GM18870 (cell line): ENCODE measurements at regions not wholly inside any gene's neighbourhood (a gene's known extent, or its start where the extent isn't known, plus 50 kb on each side); places are given as distances from the start of the nearest gene placed in this dataset.
"Not testable (repeated sequence)": the region's sequence is repeated elsewhere in the genome, so short reads cannot be mapped to it uniquely, and the experiment has no call there.

Experiments used
- ATAC-seq: cut with Tn5 transposase; IDR thresholded peaks from one replicate; pipeline ENCODE4 v1.9.1; 2021; ENCODE audit warnings: moderate library complexity; ENCODE audit not compliant: unreplicated experiment

DNA sequence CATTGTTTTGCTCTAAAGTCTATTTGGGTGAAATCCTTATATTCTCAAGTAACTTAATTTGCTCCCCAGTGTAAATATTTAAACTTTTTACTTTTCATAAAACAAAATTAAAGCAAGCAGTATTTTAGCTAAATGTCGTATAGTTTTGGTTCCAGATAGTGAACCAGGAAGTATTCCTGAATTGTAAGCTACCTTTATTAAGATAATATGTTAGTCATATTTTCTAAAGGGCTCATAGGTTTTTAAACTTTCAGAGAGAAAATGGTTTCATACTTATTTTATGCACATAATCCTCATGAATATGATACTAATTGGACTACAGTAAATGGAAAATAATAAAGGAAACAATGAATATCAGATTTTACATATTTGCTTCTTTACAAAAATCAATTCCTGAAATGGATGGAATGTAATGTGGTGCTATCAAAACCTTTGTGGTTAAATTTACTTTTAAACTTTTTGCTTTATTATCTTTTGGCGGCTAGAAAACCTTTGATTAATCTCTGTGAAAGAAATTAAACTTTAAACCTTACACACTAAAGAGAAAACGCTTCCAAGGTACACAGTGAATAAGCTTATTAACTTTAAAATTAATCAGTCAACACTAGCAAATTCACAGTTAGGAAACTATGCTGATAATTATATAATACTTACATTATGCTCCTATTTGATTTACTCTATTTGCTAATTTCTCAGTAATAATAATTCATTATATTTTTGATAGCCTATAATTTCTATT lies 76.6 kb upstream of the RHOBTB1 start:
- no peak for ATAC-seq

DNA sequence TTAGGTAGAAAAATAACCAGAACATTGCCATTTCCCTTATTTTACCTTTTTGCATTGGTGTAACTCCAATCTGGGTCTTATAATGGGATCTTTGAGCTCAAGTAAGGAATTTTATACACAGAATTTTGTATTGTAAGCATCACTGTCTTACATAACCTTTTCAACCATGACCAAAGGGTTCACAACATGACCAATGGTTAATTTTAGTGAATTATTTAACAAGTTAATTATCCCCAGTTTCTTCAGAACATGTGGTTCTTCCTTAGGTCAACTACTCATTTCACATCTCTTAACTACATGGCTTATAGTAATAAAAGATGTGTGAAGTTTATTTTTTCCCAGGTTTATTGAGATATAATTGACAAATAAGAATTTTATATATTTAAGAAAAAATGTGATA lies 74.2 kb upstream of the RHOBTB1 start:
- no peak for ATAC-seq

DNA sequence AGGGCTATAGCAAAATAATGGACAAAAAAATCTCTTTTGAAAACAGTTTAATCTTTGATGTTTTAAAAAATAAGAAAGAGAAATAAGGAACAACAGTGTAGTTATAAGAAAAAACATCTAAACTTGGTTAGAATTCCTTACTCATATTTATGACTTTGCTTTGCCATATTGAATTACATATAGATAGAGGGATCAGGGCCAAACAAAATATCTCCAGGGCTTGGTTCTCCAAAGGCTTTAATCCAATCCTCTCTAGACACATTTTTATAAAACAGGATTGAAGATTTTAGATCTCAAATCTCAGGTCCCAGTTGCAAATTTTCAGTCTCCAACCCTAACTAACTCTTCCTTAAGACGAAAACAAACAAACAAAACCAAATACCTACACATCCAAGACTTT lies 72.6 kb upstream of the RHOBTB1 start:
- no peak for ATAC-seq

DNA sequence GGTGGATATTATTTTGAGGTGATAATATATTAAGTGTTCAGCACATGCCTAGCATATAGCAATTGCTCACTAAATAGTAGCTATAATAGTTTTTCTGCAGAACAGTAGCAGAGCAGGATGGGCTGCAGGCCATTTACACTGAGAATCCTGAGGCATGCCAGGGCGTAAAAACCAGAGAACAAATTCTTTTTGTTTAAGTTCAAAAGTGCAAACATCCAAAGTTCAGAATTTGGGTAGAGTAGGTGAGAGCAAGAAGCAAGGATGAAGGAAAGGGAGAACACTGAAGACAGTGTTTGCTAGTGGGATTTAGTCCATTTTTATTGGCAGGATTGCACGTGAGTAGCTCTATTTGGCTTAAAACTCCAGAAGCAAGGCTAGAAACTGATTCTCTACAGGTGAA lies 72.0 kb upstream of the RHOBTB1 start:
- ATAC-seq = no peak

DNA sequence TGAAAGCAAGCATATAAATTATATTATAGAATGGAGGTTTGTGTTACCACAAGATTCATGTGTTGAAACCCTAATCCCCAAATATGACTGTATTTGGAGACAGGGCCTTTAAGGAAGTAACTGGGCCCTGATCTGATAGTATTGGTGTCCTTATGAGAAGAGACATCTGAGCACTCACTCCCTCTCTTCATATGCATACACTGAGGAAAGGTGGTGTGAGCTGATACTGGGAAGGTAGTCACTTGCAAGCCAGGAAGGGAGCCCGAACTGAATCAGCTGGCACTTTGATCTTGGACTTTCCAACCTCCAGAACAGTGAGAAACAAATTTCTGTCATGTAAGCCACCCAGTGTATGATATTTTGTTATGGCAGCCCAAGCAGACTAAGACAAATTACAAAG lies 66.9 kb upstream of the RHOBTB1 start:
- ATAC-seq = no peak

DNA sequence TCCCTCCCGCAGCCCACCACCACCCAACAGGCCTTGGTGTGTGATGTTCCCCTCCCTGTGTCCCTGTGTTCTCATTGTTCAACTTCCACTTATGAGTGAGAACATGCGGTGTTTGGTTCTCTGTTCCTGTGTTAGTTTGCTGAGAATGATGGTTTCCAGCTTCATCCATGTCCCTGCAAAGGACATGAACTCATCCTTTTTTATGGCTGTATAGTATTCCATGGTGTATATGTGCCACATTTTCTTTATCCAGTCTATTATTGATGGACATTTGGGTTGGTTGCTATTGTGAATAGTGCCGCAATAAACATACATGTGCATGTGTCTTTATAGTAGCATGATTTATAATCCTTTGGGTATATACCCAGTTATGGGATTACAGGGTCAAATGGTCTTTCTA lies 59.1 kb upstream of the RHOBTB1 start:
- not testable (repeated sequence) for ATAC-seq

DNA sequence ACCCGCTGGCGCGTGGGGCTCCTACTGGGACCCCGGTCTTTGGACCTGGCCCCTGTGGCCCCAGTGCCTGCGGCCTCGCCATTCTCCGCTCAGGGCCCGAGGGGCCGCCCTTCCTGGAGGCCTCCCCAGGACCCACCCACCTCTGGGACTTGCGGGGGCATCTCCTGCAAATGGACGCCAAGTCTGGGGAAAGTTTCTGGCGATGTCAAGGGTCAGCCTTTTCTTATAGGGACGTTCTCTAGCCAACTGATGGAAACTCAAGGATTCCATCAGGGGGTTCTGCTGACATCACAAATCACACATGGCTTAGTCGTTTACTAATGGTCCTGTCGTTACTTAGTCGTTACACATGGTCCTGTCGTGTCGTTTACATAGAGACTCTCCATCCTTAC lies 57.7 kb upstream of the RHOBTB1 start:
- ATAC-seq = no peak

DNA sequence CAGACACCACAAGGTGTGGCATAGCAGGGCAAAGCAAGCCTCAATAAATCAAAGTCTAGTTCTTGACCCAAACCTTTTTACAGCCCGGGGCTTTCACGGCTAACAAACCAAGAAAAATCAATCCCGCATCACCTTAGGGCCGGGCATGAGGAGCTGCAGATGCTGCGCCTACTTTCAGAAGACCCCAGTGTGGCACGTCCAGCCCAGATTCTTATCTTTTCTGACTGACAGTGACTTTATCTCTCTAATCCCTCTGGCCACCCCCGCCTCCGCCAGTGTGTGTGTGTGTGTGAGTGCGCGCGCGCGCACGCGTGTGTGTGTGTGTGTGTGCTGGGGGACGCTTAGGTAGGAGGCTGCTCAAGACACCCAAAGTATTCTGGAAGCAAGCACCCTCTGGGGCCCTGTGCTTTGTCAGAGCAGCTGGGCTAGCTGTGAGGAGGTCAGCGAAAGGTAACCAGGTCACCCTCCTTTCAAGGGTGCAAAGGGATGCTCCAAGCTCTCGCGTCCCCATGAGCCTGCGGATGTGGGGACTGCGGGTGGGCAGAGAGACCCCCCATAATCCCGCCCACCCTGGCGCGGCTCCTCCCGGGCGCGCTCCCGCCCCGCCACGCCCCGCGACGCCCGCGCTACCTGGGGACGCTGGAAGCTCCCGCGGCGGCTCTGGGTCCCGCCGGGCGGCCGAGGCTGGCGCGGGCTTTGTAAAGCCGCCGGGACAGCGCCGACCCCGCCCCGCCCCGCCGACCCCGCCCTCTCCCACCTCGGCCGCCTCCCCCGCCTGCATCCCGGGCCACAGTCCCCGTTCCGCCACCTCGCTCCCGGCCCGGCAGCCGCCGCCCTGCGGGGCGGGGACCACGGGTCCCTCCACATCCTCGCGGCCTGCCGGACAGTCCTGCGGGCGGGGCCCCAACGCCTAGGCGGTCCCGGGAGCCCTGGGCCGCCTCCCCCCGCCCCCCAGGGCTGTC lies 57.1 kb upstream of the RHOBTB1 start:
- ATAC-seq = no peak

DNA sequence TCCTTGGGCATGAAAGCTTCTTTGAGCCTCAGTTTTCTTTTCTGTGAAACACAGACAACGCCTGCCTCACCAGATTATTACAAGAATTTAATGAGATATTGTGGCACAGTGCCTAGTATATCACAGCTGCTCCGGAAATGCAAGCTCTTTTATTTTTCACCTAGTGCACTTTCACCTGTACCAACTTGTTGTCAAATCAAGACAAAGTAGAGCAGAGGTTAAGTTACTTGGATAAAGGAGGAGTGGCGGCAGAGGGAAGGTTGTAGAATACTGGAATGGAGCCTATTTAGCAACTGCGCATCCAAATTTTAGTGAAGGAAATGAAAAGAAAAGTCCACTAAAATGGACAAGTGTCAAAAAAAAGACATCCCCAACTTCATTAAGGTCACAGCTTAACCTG lies 54.9 kb upstream of the RHOBTB1 start:
- no peak for ATAC-seq

DNA sequence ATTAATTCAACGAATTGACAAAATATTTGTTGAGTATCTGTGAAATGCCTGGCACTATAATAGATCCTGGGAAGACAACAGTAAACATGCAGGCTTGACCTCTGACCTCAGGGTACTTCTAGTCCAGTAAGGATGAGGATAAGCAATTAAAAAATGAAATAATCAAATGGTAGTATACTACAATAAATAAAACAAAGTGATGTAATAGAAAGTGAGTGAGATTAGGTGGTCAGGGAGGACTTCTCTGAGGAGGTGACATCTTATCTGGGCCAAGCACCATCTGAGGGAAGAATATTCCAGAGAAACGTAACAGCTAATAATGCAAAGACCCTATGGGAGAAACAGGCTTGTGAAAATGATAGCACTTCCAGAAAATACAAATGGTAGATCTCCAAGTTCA lies 50.1 kb upstream of the RHOBTB1 start:
- no peak for ATAC-seq
